A549 (cell line): ENCODE measurements at regions not wholly inside any gene's neighbourhood (a gene's known extent, or its start where the extent isn't known, plus 50 kb on each side); places are given as distances from the start of the nearest gene placed in this dataset.

Experiments
- ATAC-seq, 2 experiments: fragments of 200-7000 bp in 1 of 2; fragments of >200 bp in 1 of 2; cut with Nextera tagmentation in 1 of 2; cut with Tn5 transposase in 1 of 2; 3 replicates each; pipeline versions ENCODE4 v1.8.0 to v1.9.1; 2018 to 2020; ENCODE audit warnings: mild to moderate bottlenecking in 1 of 2, moderate library complexity in 1 of 2
- CTCF ChIA-PET: fragments of 300-600 bp; sonication (Branson Sonifier 250); formaldehyde crosslinking; extraction: SDS; loops from one replicate; lab custom pipeline; 2021; ENCODE audit warnings: antibody characterized with exemption, inconsistent platforms; lab: Yijun Ruan, JAX
- POLR2A ChIA-PET: fragments of 350-600 bp; formaldehyde crosslinking; extraction: SDS; loops from one replicate; lab custom pipeline; 2021; ENCODE audit warnings: antibody characterized with exemption, inconsistent platforms; lab: Yijun Ruan, JAX
- DNase-seq, 2 experiments: peaks; one replicate each; pipeline versions ENCODE4 v3.0.0 to v3.0.0-alpha.2; 2011 to 2016; ENCODE audit warnings: low read depth in 1 of 2, low spot score in 1 of 2
- FAIRE-seq: peaks from 2 replicates; lab custom pipeline; 2011; peaks lifted over from hg19 to GRCh38; lab: Jason Lieb, UNC
- H3K27ac ChIP-seq, 2 experiments: fragments of >200 bp; sonication (Bioruptor Twin); formaldehyde crosslinking; 3 replicates each; pipeline ENCODE4 v1.5.1; 2016 to 2017
- H3K4me1 ChIP-seq: fragments of >200 bp; sonication (Bioruptor Twin); formaldehyde crosslinking; 3 replicates; pipeline ENCODE4 v1.6.1; 2016
- H3K4me2 ChIP-seq: fragments of >200 bp; sonication (Bioruptor Twin); formaldehyde crosslinking; 3 replicates; pipeline ENCODE4 v1.6.1; 2016
- H3K4me3 ChIP-seq: fragments of >200 bp; sonication (Bioruptor Twin); formaldehyde crosslinking; 3 replicates; pipeline ENCODE4 v1.5.1; 2016
- H3K9me3 ChIP-seq: fragments of >200 bp; sonication (Bioruptor Twin); formaldehyde crosslinking; 3 replicates; pipeline ENCODE4 v1.6.1; 2016
- CBX8 ChIP-seq: fragments of 200-600 bp; sonication (generic); IDR thresholded peaks from 2 replicates; pipeline ENCODE4 v1.6.1; 2016
- E2F6 ChIP-seq: IDR thresholded peaks from 2 replicates; pipeline ENCODE4 v1.6.1; 2012; ENCODE audit warnings: low read depth, borderline replicate concordance
- EHF ChIP-seq: fragments of 250-450 bp; sonication (Bioruptor Pico); IDR thresholded peaks from 2 replicates; pipeline ENCODE4 v1.5.0; 2020; ENCODE audit warnings: mild to moderate bottlenecking
- FOSB ChIP-seq: fragments of 250-450 bp; sonication (Bioruptor Pico); IDR thresholded peaks from 2 replicates; pipeline ENCODE4 v1.5.0; 2020; ENCODE audit warnings: mild to moderate bottlenecking, moderate library complexity
- GATA3 ChIP-seq: IDR thresholded peaks from 2 replicates; pipeline ENCODE4 v1.6.1; 2012; ENCODE audit warnings: borderline replicate concordance
- HDAC2 ChIP-seq: fragments of 200-600 bp; sonication (generic); IDR thresholded peaks from 2 replicates; pipeline ENCODE4 v1.6.1; 2016
- HEYL ChIP-seq: fragments of 250-450 bp; sonication (Bioruptor Pico); IDR thresholded peaks from 2 replicates; pipeline ENCODE4 v1.8.0; 2021; ENCODE audit warnings: mild to moderate bottlenecking, moderate library complexity
- HOXA7 ChIP-seq: fragments of 250-450 bp; sonication (Bioruptor Pico); IDR thresholded peaks from 2 replicates; pipeline ENCODE4 v1.5.0; 2020; ENCODE audit warnings: mild to moderate bottlenecking, moderate library complexity
- HOXB13 ChIP-seq: fragments of 250-450 bp; sonication (Bioruptor Pico); IDR thresholded peaks from 2 replicates; pipeline ENCODE4 v1.5.0; 2020; ENCODE audit warnings: low read depth, mild to moderate bottlenecking, moderate library complexity
- HOXB5 ChIP-seq: fragments of 250-450 bp; sonication (Bioruptor Pico); IDR thresholded peaks from 2 replicates; pipeline ENCODE4 v1.5.0; 2020; ENCODE audit warnings: mild to moderate bottlenecking, moderate library complexity
- KDM5A ChIP-seq: fragments of 200-600 bp; sonication (generic); IDR thresholded peaks from 2 replicates; pipeline ENCODE4 v1.6.1; 2016; ENCODE audit warnings: antibody characterized with exemption, mild to moderate bottlenecking
- MAX ChIP-seq: IDR thresholded peaks from 2 replicates; pipeline ENCODE4 v1.6.1; 2012
- NR3C1 ChIP-seq: fragments of >200 bp; sonication (Bioruptor Twin); formaldehyde crosslinking; IDR thresholded peaks from 3 replicates; pipeline ENCODE4 v1.6.1; 2017
- PHF8 ChIP-seq: fragments of 200-600 bp; sonication (generic); IDR thresholded peaks from 2 replicates; pipeline ENCODE4 v1.6.1; 2016; ENCODE audit warnings: low read depth, mild to moderate bottlenecking, antibody characterized with exemption, moderate library complexity, borderline replicate concordance
- POLR2A ChIP-seq: IDR thresholded peaks from 2 replicates; pipeline ENCODE4 v1.6.1; 2012; ENCODE audit warnings: mild to moderate bottlenecking, low read length
- POLR2AphosphoS2 ChIP-seq: conservative IDR thresholded peaks from 2 replicates; pipeline ENCODE4 v1.6.1; 2012; ENCODE audit warnings: low read length, improper control_type of control experiment, inconsistent platforms
- RAD21 ChIP-seq, 2 experiments: fragments of >200 bp in 1 of 2; sonication (Bioruptor Twin) in 1 of 2; formaldehyde crosslinking in 1 of 2; IDR thresholded peaks in 1 of 2; conservative IDR thresholded peaks in 1 of 2; 2 replicates in 1 of 2; 3 replicates in 1 of 2; pipeline ENCODE4 v1.6.1; 2012 to 2018; ENCODE audit warnings: inconsistent platforms in 1 of 2
- RCOR1 ChIP-seq: fragments of 150-350 bp; IDR thresholded peaks from 2 replicates; pipeline ENCODE4 v1.6.1; 2014; ENCODE audit warnings: antibody characterized with exemption, low read length, low read depth
- RNF2 ChIP-seq: fragments of 200-600 bp; sonication (generic); IDR thresholded peaks from 2 replicates; pipeline ENCODE4 v1.6.1; 2016; ENCODE audit warnings: low read depth, mild to moderate bottlenecking, antibody characterized with exemption, moderate library complexity, borderline replicate concordance
- SMC3 ChIP-seq: fragments of >200 bp; sonication (Bioruptor Twin); formaldehyde crosslinking; IDR thresholded peaks from 3 replicates; pipeline ENCODE4 v1.6.1; 2018; ENCODE audit warnings: inconsistent platforms
- SREBF2 ChIP-seq: fragments of 450-650 bp; IDR thresholded peaks from 2 replicates; pipeline ENCODE4 v1.6.1; 2014; ENCODE audit warnings: mild to moderate bottlenecking, moderate library complexity
- TFCP2L1 ChIP-seq: fragments of 250-450 bp; sonication (Bioruptor Pico); IDR thresholded peaks from 2 replicates; pipeline ENCODE4 v1.5.0; 2021; ENCODE audit warnings: mild to moderate bottlenecking
- TP53 ChIP-seq: fragments of 250-450 bp; sonication (Bioruptor Pico); IDR thresholded peaks from 2 replicates; pipeline ENCODE4 v1.5.0; 2021; ENCODE audit warnings: mild to moderate bottlenecking, moderate library complexity
- USF2 ChIP-seq: fragments of 450-650 bp; IDR thresholded peaks from 2 replicates; pipeline ENCODE4 v1.6.1; 2014; ENCODE audit warnings: antibody characterized with exemption
- ZFP36 ChIP-seq: fragments of 450-650 bp; IDR thresholded peaks from 2 replicates; pipeline ENCODE4 v1.6.1; 2014; ENCODE audit warnings: borderline replicate concordance; ENCODE audit not compliant: partially characterized antibody
- ZSCAN20 ChIP-seq: fragments of 250-450 bp; sonication (Bioruptor Pico); IDR thresholded peaks from 2 replicates; pipeline ENCODE4 v1.8.0; 2022; ENCODE audit warnings: mild to moderate bottlenecking, moderate library complexity
- WGBS: methylation state at CpG from one replicate; pipeline ENCODE4 v1.1.6; 2017; ENCODE audit errors: missing lambda C conversion rate; 5-methylcytosine and 5-hydroxymethylcytosine counted together
- TF ChIP-seq, protein P1 (sequence below): fragments of 150-350 bp; IDR thresholded peaks from 2 replicates; pipeline ENCODE4 v1.6.1; 2014; ENCODE audit warnings: low read depth, mild to moderate bottlenecking, low read length
- TF ChIP-seq, protein P2 (sequence below): fragments of 250-450 bp; sonication (Bioruptor Pico); IDR thresholded peaks from 2 replicates; pipeline ENCODE4 v1.5.0; 2021; ENCODE audit warnings: mild to moderate bottlenecking, moderate library complexity, borderline replicate concordance
- TF ChIP-seq, protein P3 (sequence below): fragments of >200 bp; sonication (Bioruptor Twin); formaldehyde crosslinking; IDR thresholded peaks from 3 replicates; pipeline ENCODE4 v1.6.1; 2016

DNA sequence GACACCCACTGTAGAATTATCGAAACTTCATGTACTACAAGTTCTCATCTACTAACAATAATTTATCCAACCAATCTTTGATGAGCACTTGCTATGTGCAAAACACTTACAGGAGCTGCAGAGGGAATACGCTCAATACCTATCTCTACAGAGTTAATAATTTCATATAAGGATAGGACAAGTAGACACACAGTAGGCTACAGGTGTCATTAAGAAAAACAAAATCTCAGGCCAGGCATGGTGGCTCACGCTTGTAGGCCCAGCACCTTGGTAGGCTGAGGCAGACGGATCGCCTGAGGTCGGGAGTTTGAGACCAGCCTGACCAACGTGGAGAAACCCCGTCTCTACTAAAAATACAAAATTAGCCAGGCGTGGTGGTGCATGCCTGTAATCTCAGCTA, 91.3 kb upstream of the PLEKHM1 start:
- POLR2A ChIA-PET: interaction anchor here (0.7 kb wide), 1 partner anchor 611 kb away, joined by 3 read pairs; the partner anchor contains the start of gene KANSL1
- WGBS: 87% methylated on average over 9 of the region's 9 CpGs
- DNase-seq: no peak
- no peak overlapping the region for H3K4me2 ChIP-seq
- CTCF ChIA-PET: interaction anchor here (0.9 to 1.7 kb wide), 5 partner anchors 250 to 705 kb away, joined by 3 to 9 read pairs (median 6); partner anchors contain the start of gene KANSL1
- no peak overlapping the region for H3K27ac ChIP-seq
- no peak overlapping the region for H3K4me3 ChIP-seq
- no peaks in the 10 kb centered on the region for H3K9me3 ChIP-seq
- TF ChIP-seq TP53: peak; percentile 25; the same call in 1 of the 2 replicates
- no peak for TF ChIP-seq HOXB5 (CRISPR knock-in tag)
- no peak for ATAC-seq
- H3K4me1 ChIP-seq: peaks cover 6% of the 10 kb centered on the region
- FAIRE-seq: no peak

- H3K4me1 ChIP-seq: peaks cover 6% of the 10 kb centered on the region
- peak overlapping the region; percentile 55 for H3K4me3 ChIP-seq
- peak; percentile 80 to 84 for DNase-seq
- ATAC-seq: peak; percentile 60 to 69
- CTCF ChIA-PET: interaction anchor here (0.7 to 5.3 kb wide), 7 partner anchors 157 to 703 kb away, joined by 3 to 27 read pairs (median 3); no protein-coding TSS in a partner anchor
- H3K4me2 ChIP-seq: peak overlapping the region; percentile 78
- H3K27ac ChIP-seq: peak overlapping the region; percentile 79 to 84
- POLR2A ChIA-PET: interaction anchor here (1.0 kb wide), 1 partner anchor 159 kb away, joined by 4 read pairs; no protein-coding TSS in a partner anchor
- WGBS: under 1% methylated on average over 39 of the region's 62 CpGs
- H3K9me3 ChIP-seq: no peaks in the 10 kb centered on the region
- FAIRE-seq: no peak
- peak; percentile 84 for TF ChIP-seq PHF8
- peak; percentile 63; the same call in 1 of the 2 replicates for TF ChIP-seq HOXB13 (CRISPR knock-in tag)
- peak; percentile 24; the same call in 1 of the 2 replicates for TF ChIP-seq GATA3
- TF ChIP-seq NR3C1: no peak
- no peak; the same call in 1 of the 2 replicates for TF ChIP-seq HOXA7 (CRISPR knock-in tag)
- no peak; the same call in 1 of the 2 replicates for TF ChIP-seq HDAC2
- TF ChIP-seq SREBF2: no peak
- peak; percentile 47 for TF ChIP-seq POLR2A
- TF ChIP-seq TFCP2L1: 0 out of 2 replicates have a peak, but pooled peaks have one; percentile 72
- TF ChIP-seq HEYL (CRISPR knock-in tag): no peak
- TF ChIP-seq RCOR1: no peak
- peak; percentile 74 for TF ChIP-seq MAX
- TF ChIP-seq, protein P1, sequence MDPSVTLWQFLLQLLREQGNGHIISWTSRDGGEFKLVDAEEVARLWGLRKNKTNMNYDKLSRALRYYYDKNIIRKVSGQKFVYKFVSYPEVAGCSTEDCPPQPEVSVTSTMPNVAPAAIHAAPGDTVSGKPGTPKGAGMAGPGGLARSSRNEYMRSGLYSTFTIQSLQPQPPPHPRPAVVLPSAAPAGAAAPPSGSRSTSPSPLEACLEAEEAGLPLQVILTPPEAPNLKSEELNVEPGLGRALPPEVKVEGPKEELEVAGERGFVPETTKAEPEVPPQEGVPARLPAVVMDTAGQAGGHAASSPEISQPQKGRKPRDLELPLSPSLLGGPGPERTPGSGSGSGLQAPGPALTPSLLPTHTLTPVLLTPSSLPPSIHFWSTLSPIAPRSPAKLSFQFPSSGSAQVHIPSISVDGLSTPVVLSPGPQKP: no peak
- TF ChIP-seq KDM5A: 0 out of 2 replicates have a peak, but pooled peaks have one; percentile 10
- no peak for TF ChIP-seq POLR2AphosphoS2
- TF ChIP-seq E2F6: peak; percentile 70; the same call in 1 of the 2 replicates
- no peak for TF ChIP-seq RNF2
- TF ChIP-seq, protein P2, sequence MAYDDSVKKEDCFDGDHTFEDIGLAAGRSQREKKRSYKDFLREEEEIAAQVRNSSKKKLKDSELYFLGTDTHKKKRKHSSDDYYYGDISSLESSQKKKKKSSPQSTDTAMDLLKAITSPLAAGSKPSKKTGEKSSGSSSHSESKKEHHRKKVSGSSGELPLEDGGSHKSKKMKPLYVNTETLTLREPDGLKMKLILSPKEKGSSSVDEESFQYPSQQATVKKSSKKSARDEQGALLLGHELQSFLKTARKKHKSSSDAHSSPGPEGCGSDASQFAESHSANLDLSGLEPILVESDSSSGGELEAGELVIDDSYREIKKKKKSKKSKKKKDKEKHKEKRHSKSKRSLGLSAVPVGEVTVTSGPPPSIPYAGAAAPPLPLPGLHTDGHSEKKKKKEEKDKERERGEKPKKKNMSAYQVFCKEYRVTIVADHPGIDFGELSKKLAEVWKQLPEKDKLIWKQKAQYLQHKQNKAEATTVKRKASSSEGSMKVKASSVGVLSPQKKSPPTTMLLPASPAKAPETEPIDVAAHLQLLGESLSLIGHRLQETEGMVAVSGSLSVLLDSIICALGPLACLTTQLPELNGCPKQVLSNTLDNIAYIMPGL (CRISPR knock-in tag): no peak; the same call in 1 of the 2 replicates
- no peak for TF ChIP-seq CBX8
- TF ChIP-seq SMC3: no peak; the same call in 2 of the 3 replicates
- TF ChIP-seq USF2: no peak
- TF ChIP-seq ZFP36: no peak
- no peak for TF ChIP-seq ZSCAN20 (CRISPR knock-in tag)
- TF ChIP-seq, protein P3, sequence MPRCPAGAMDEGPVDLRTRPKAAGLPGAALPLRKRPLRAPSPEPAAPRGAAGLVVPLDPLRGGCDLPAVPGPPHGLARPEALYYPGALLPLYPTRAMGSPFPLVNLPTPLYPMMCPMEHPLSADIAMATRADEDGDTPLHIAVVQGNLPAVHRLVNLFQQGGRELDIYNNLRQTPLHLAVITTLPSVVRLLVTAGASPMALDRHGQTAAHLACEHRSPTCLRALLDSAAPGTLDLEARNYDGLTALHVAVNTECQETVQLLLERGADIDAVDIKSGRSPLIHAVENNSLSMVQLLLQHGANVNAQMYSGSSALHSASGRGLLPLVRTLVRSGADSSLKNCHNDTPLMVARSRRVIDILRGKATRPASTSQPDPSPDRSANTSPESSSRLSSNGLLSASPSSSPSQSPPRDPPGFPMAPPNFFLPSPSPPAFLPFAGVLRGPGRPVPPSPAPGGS: peak; percentile 44; the same call in 1 of the 3 replicates
- TF ChIP-seq HOXB5 (CRISPR knock-in tag): peak; percentile 29; the same call in 1 of the 2 replicates
- TF ChIP-seq FOSB (CRISPR knock-in tag): 0 out of 2 replicates have a peak, but pooled peaks have one; percentile 71
- no peak; a peak in 2 of 5 replicates for TF ChIP-seq RAD21 (conservative IDR thresholded peaks at IDR 0.05 in 1 of 2, IDR thresholded peaks at IDR 0.05 in 1 of 2)
- TF ChIP-seq EHF (CRISPR knock-in tag): no peak
Observed at GRCh38 chr17:45584092-45585036, 93.8 kb upstream of the PLEKHM1 start.
